ENCODE measurements at regions not wholly inside any gene's neighbourhood (a gene's known extent, or its start where the extent isn't known, plus 50 kb on each side); places are given as distances from the start of the nearest gene placed in this dataset.
"Not testable (repeated sequence)": the region's sequence is repeated elsewhere in the genome, so short reads cannot be mapped to it uniquely, and the experiment has no call there.

- H3K4me3 ChIP-seq (ENCODE audit: low read depth, low read length): no peak overlapping the region
- in situ Hi-C loops (cut with HindIII; ENCODE audit: low sequenced_read_pairs): no loop called here
- no peak for DNase-seq (ENCODE audit: low read depth, low spot score)
- no peak for TF ChIP-seq CTCF (IDR thresholded peaks at IDR 0.05; ENCODE audit: low read depth, low read length)
Measured at GRCh38 chr2:186164325-186164724, 321.7 kb upstream of the ZC3H15 start.

- DNase-seq (ENCODE audit: low read depth, low spot score): no peak
- no peak for TF ChIP-seq CTCF (IDR thresholded peaks at IDR 0.05; ENCODE audit: low read depth, low read length)
- in situ Hi-C loops (cut with HindIII; ENCODE audit: low sequenced_read_pairs): no loop called here
- no peak overlapping the region for H3K4me3 ChIP-seq (ENCODE audit: low read depth, low read length)
Measured at GRCh38 chr2:186170693-186171092, 315.4 kb upstream of the ZC3H15 start.

- peak; percentile 40 for DNase-seq (ENCODE audit: low read depth, low spot score)
- TF ChIP-seq CTCF (IDR thresholded peaks at IDR 0.05; ENCODE audit: low read depth, low read length): no peak
- in situ Hi-C loops (cut with HindIII; ENCODE audit: low sequenced_read_pairs): no loop called here
- H3K4me3 ChIP-seq (ENCODE audit: low read depth, low read length): no peak overlapping the region
Measured at GRCh38 chr2:186181625-186182024, 304.4 kb upstream of the ZC3H15 start.

GRCh38 chr2:186182366-186182765 is 303.7 kb upstream of the ZC3H15 start:
- in situ Hi-C loops (cut with HindIII; ENCODE audit: low sequenced_read_pairs); DNase-seq (ENCODE audit: low read depth, low spot score); H3K4me3 ChIP-seq (ENCODE audit: low read depth, low read length): not testable (repeated sequence)

- in situ Hi-C loops (cut with HindIII; ENCODE audit: low sequenced_read_pairs): no loop called here
- no peak overlapping the region for H3K4me3 ChIP-seq (ENCODE audit: low read depth, low read length)
- DNase-seq (ENCODE audit: low read depth, low spot score): no peak
- no peak for TF ChIP-seq CTCF (IDR thresholded peaks at IDR 0.05; ENCODE audit: low read depth, low read length)
Measured at GRCh38 chr2:186183406-186183805, 302.7 kb upstream of the ZC3H15 start.

- no peak for DNase-seq (ENCODE audit: low read depth, low spot score)
- in situ Hi-C loops (cut with HindIII; ENCODE audit: low sequenced_read_pairs): no loop called here
- TF ChIP-seq CTCF (IDR thresholded peaks at IDR 0.05; ENCODE audit: low read depth, low read length): no peak
- no peak overlapping the region for H3K4me3 ChIP-seq (ENCODE audit: low read depth, low read length)
Measured at GRCh38 chr2:186187854-186188253, 298.2 kb upstream of the ZC3H15 start.

GRCh38 chr2:186189816-186190215 is 296.2 kb upstream of the ZC3H15 start:
- in situ Hi-C loops (cut with HindIII; ENCODE audit: low sequenced_read_pairs): no loop called here
- H3K4me3 ChIP-seq (ENCODE audit: low read depth, low read length): no peak overlapping the region
- no peak for DNase-seq (ENCODE audit: low read depth, low spot score)
- TF ChIP-seq CTCF (IDR thresholded peaks at IDR 0.05; ENCODE audit: low read depth, low read length): no peak
